NB4 (cell line): ENCODE measurements at regions not wholly inside any gene's neighbourhood (a gene's known extent, or its start where the extent isn't known, plus 50 kb on each side); places are given as distances from the start of the nearest gene placed in this dataset.

Experiments used
- CTCF ChIP-seq: IDR thresholded peaks from one replicate; pipeline ENCODE4 v1.5.1; 2012; ENCODE audit warnings: low read depth, low read length
- MAX ChIP-seq: IDR thresholded peaks from 2 replicates; pipeline ENCODE4 v1.6.1; 2011; ENCODE audit warnings: low read depth, low read length

GRCh38 chr6:154942770-154943169 is 52.3 kb upstream of the TIAM2 start:
- TF ChIP-seq MAX, result no peak
- no peak for TF ChIP-seq CTCF
